Inflammatory macrophage treated with lipopolysaccharide for 1 hour (primary cell): ENCODE measurements at regions not wholly inside any gene's neighbourhood (a gene's known extent, or its start where the extent isn't known, plus 50 kb on each side); places are given as distances from the start of the nearest gene placed in this dataset.
A peak's percentile ranks its signal among the peaks of the same experiment; 100 is the strongest.
"Not testable (repeated sequence)": the region's sequence is repeated elsewhere in the genome, so short reads cannot be mapped to it uniquely, and the experiment has no call there.

Experiments used
- DNase-seq, 2 donors: peaks; one replicate each; pipeline ENCODE4 v3.0.0-alpha.2; 2020 to 2022

GRCh38 chr1:112105557-112105956 lies 116.1 kb upstream of the KCND3 start:
- no peak for DNase-seq

- no peak for DNase-seq
These were observed 120.6 kb upstream of the KCND3 start for GRCh38 chr1:112110031-112110430.

DNA sequence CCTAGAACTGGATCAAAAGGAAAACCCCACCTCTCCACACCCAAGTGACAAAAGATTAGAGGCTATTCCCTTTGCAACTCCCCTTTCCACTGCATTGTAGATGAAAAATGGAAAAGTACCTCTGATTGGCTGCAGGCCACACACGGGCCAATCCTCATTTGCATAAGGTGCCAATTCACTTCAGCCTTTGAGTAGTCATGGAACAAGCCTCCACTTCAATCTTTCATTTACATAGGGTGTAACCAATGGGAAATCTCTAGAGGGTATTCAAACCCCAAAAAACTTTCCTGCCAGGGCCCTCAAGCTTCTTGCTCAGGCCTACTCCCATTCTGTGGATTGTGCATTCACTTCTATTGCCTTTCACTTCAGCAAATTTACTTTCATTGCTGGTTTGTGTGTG lies 122.3 kb upstream of the KCND3 start:
- no peak for DNase-seq

DNA sequence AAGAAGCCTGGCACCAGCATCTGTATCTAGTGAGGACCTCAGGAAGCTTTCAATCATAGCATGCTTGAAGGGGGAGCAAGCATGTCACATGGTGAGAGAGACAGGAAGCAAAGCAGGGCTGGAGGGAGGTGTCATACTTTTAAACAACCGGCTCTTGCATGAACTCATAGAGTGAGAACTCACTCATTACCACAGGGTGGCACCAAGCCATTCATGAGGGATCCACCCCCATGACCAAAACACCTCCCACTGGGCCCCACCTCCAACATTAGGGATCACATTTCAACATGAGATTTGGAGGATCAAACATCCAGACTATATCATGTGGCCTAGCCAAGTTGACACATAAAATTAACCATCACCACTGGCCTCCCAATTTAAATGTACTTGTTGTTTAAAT lies 125.1 kb upstream of the KCND3 start:
- no peak for DNase-seq

- no peak for DNase-seq
These were observed 137.1 kb upstream of the KCND3 start for GRCh38 chr1:112126598-112126997.

DNA sequence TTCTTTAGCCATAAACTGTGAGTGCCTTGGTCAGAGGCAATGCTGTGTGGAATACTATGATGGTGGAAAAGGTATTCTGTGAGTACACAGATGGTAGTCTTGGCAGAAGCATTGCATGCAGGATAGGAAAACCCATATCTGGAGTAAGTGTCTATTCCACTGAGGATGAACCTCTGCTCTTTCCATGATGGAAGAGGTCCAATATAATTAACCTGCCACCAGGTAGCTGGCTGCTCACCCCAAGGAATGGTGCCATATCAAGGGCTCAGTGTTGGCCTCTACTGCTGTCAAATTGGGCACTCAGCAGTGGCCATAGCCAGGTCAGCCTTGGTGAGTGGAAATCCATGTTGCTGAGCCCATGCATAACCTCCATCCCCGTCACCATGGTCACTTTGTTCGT lies 138.1 kb upstream of the KCND3 start:
- DNase-seq, result not testable (repeated sequence)

DNA sequence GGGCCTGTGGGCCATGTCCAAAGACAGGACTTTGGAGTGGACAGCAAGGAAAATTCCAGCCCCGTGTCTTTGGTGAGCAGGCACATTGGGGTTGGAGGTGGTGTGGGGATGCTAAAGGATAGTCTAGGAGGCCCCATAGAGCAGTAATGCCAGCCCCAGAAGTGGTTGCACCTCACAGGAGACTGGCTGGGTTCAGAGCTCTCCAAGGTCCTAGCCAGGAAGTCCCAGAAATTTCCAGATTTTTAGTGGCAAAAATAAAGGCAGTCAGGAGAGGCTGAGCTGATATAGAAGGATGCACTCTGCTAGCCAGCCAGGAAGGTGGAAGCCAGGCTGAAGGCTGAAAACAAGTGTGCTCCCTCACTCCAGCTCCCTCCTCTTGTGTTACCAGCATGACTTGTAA lies 144.0 kb upstream of the KCND3 start:
- DNase-seq, result no peak

DNA sequence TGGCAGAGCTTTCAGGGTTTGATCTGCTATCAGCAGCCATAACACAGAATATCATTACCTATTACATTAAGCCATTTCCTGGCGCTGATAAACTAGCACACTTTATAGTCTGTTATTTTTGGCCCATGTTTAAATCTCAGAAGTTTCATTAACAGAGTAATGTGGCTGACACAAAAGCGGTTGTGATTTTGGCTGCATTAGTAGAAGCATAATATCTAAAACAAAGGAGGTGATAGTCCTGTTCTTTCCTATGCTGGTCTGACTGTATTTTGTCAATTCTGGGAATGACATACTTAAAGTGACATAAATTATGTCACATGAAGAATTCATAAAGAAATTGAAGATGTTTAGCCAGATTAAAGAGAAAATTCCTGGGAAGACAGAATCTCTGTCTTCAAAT lies 151.3 kb upstream of the KCND3 start:
- DNase-seq, result no peak

DNA sequence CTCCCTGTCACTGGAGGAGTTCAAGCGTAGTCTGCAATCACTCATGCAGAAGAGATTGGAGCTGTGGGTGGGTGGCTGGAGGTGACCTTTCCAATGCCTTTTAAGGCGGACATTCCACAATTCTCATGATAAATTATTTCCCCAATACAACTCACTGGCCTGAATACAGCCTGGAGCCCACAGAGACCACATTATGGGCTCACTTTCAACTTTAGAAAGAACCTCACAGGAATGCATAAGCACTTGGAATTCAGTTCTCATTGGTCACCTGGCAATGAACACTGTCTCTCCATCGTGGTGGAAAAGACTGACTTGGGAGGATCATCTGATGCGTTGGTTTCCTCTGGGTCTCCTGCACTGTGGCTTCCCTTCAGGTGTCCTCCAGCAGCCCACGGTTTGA lies 151.8 kb upstream of the KCND3 start:
- DNase-seq, result no peak

DNA sequence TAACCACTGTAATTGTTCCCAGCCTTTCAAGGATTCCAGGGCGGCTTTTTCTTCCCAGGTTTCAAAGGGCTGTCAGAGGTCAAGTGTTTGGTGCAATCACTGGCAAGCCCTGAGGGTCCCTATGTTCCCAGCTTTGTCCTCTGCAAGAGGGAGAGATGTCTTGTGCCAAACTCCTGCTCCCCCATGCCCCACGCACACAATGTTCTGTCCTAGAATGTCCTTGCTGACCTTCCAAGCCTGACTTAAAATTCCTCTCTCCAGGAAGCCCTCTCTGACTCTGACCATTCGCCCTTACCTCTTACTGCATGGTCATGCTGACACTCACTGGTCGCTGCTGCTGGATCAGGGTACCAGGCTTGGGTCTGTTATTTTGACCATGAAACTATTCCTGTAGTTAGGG lies 152.5 kb upstream of the KCND3 start:
- no peak for DNase-seq

DNA sequence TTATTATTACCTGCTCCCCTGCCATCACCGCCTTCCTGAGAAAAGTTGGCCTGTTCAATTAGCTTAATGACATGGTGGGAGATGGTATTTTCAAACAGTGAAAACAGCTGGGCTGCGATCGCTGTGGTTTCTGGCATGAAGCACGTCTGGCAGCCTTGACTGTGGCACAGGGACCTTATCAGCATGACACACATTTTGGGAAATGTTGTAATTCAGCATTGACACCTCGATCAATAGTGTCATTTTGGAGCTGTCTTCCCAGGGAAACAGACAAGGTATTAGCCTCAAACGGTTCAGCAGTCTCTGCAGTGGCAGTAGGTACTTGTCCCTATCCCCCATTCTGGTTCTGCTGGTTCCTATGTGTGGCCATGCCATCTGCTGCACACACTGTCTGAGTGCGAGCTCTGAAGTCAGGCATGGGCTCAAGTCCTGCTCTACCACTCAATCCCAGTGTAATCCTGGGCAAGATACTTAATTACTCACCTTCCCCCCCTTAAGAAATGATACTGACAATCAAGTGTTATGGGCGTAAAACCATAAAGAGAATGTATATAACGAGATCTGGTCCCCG lies 154.5 kb upstream of the KCND3 start:
- no peak for DNase-seq

DNA sequence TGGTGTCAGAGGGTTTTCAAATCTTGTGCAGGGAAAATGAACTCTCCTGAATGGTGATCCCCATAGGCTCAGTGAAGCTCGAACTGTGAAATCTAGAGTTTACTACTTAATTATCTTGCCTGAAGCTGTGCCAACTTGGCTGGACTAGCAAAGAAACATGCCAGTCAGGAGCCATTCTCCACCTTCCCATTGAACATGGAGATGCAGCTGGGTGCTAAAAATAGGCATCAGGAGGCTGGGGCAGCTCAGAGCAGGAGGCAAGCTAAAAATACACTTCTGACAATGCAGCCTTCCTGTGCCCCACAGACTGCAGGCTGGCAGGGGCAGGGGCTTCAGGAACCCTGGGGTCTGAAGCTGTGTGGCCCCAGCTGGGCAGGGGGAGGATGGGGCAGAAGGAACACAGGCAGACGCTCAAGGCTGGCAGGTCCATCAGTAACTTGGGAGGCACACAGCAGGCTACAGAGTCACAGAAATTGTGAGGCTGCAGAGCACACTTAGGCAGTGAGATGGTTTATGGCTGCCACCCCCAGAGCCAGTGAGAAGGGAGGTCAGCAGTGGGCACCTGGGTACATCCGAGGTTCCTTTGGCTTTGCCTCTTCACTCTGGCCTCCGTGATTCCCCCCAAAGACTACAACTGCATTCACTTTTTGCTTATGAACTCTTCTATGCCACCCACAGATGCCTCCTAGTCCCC lies 155.4 kb upstream of the KCND3 start:
- no peak for DNase-seq

GRCh38 chr1:112146201-112146715 lies 156.8 kb upstream of the KCND3 start:
- no peak for DNase-seq

DNA sequence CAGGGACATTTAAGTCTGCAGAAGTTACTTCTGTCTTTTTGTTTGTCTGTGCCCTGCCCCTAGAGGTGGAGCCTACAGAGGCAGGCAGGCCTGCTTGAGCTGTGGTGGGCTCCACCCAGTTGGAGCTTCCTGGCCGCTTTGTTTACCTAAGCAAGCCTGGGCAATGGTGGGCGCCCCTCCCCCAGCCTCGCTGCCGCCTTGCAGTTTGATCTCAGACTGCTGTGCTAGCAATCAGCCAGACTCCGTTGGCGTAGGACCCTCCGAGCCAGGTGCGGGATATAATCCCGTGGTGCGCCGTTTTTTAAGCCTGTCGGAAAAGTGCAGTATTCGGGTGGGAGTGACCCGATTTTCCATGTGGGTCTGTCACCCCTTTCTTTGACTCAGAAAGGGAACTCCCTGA lies 170.7 kb upstream of the KCND3 start:
- DNase-seq, result not testable (repeated sequence)

- no peak for DNase-seq
These were observed 175.9 kb upstream of the KCND3 start for GRCh38 chr1:112165375-112165774.

GRCh38 chr1:112169517-112169916 lies 180.0 kb upstream of the KCND3 start:
- no peak for DNase-seq

DNA sequence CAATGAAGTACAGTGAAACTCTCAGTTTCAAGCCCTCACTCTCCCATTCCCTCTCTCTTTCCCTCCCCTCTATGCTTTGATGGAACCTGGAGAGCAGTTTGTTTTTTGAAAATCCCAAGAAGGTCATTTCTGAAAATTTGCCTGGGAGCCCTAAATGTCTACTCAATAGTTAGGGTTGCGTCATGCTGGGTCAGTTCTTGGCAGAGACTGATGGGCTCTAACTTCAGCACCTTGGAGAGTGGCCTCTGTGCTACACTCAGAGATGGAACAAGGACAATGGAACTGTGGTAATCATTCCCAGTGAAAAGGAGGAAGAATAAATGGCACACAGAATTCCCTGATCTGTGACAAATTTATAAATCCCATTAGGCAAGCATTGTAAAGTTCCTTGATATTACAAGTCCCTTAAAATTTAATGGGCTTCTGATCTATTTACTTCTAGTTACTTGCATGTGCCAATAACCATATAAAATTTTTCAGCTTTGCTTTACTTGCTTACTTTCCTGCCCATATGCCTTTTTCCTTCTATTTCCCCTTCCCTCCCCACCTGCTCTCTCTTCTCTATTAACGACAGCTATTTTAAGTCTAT lies 182.9 kb upstream of the KCND3 start:
- DNase-seq, result peak in 1 of 2 donors; percentile 5

- no peak for DNase-seq
These were observed 187.8 kb upstream of the KCND3 start for GRCh38 chr1:112177314-112177713.

GRCh38 chr1:112188611-112189010 lies 199.1 kb upstream of the KCND3 start:
- DNase-seq, result no peak

DNA sequence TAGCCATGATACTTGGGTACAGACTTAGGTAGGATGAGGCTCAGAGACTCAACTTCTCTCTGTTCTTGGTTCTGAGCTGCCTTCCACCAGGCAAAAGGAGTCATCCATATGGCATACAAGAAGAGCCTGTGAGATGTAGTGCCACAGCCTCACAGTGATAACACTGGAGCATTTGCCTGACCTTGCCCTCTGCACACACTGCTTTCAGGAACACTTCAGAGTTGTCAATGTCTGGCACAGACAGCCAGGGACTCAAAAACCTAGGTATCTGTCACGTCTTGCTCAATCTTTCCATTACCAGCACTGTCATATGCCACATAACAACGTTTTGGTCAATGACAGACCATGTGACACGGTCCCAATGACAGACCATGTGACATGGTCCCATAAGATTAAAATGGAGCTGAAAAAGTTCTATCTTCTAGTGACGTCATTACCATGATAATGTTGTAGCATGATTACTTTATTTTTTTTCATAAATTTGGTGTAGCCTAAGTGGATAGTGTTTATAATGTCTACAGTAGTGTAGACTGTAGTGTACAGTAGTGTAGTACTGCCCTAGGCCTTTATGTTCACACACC lies 199.9 kb upstream of the CTTNBP2NL start:
- no peak for DNase-seq

- DNase-seq, result no peak
These were observed 199.3 kb upstream of the CTTNBP2NL start for GRCh38 chr1:112196731-112197130.

DNA sequence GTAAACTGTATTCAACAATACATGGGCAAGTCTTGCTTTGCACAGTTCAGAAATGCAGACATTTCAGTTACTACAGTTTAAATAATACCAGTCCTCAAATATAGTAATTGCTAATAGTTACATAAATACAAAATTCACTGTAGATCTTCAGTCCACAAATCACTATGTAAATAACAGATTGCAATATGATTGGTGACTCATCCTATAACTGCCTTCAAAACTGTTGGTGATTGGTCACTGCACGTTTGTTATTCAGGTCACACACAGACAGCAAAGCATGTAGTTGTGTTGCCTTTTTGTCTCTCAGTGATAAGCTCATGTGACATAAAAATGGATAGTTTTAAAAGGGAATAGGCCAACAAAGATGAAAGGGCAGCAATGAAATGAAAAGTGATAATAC lies 186.5 kb upstream of the CTTNBP2NL start:
- no peak for DNase-seq

DNA sequence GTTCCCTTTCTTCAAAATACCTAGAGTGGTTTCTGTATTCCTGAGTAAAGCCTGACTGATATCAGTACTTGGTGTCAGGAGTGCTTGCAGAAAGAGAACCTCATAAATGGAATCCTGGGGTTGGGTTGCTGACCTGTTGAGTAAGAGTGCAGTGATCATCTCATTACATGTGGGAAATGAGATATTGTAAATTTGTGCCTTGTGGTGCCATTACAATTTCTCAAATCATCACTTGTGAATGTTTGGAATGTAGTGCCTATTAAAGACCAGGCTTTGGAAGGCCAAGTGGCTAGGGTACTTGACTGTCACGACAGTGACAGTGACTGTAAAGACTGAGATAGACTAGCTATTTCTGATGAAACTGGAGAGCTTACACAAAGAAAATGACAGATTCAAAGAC lies 176.7 kb upstream of the CTTNBP2NL start:
- no peak for DNase-seq

DNA sequence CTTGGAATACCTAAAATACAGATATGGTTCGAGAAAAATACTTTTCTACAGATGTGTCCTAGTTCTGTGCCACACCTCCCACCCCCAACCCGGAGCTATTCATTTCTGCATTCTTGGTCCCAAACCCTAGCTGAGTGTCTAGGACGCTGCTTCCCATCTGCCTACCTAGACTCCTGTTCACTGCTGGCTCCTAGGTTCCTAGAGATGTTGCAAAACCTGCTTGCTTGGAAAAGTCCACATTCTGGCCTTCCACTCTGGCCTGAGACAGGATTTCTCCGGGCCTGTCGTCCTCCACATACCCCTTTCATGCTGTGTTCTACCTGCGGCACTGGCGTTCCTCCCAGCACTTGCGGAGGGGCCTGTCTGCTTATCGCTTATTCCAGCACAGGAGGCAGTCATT lies 165.8 kb upstream of the CTTNBP2NL start:
- no peak for DNase-seq
